SK-N-SH (cell line): ENCODE measurements at regions not wholly inside any gene's neighbourhood (a gene's known extent, or its start where the extent isn't known, plus 50 kb on each side); places are given as distances from the start of the nearest gene placed in this dataset.

ENCODE experiments used
- CTCF ChIA-PET: fragments of 300-600, 350-600 bp; formaldehyde crosslinking; extraction: SDS; loops from one replicate; lab custom pipeline; 2021; lab: Yijun Ruan, JAX
- POLR2A ChIA-PET: fragments of 350-600 bp; sonication (Branson Sonifier 250); formaldehyde crosslinking; extraction: SDS; loops from one replicate; lab custom pipeline; 2020; ENCODE audit warnings: antibody characterized with exemption, inconsistent platforms; lab: Yijun Ruan, JAX
- DNase-seq: peaks from one replicate; pipeline ENCODE4 v3.0.0; 2012
- H2AFZ ChIP-seq: fragments of 200-600 bp; sonication (generic); 2 replicates; pipeline ENCODE4 v1.8.1; 2016; ENCODE audit warnings: antibody characterized with exemption, mild to moderate bottlenecking, low read depth
- H3F3A ChIP-seq: fragments of 200-600 bp; sonication (generic); replicated peaks from 2 replicates; pipeline ENCODE3; 2016; ENCODE audit warnings: antibody characterized with exemption, mild to moderate bottlenecking; ENCODE audit not compliant: insufficient read depth
- H3K27ac ChIP-seq, 2 experiments: fragments of 200-500 bp in 1 of 2; fragments of 200-600 bp in 1 of 2; sonication (Bioruptor generic) in 1 of 2; sonication (generic), shearing (Covaris generic) in 1 of 2; 2 replicates each; pipeline versions ENCODE4 v1.5.1 to v1.6.1; 2014 to 2016; ENCODE audit warnings: low read depth in 2 of 2, inconsistent platforms in 1 of 2, low read length in 1 of 2, mild to moderate bottlenecking in 1 of 2, mixed read lengths in 1 of 2
- H3K27me3 ChIP-seq: fragments of 200-600 bp; sonication (generic), shearing (Covaris generic); 2 replicates; pipeline ENCODE4 v1.6.1; 2016; ENCODE audit warnings: mixed run types; ENCODE audit not compliant: insufficient read depth
- H3K36me3 ChIP-seq, 2 experiments: fragments of 200-500 bp in 1 of 2; fragments of 200-600 bp in 1 of 2; sonication (Bioruptor generic) in 1 of 2; sonication (generic) in 1 of 2; replicated peaks in 1 of 2; 2 replicates each; pipeline versions ENCODE3 to v1.5.1; 2014 to 2016; ENCODE audit warnings: low read length in 1 of 2, mild to moderate bottlenecking in 1 of 2; ENCODE audit not compliant: insufficient read depth in 2 of 2, control insufficient read depth in 1 of 2
- H3K4me1 ChIP-seq, 2 experiments: fragments of 200-500 bp in 1 of 2; fragments of 200-600 bp in 1 of 2; sonication (Bioruptor generic) in 1 of 2; sonication (generic), shearing (Covaris generic) in 1 of 2; 2 replicates each; pipeline versions ENCODE4 v1.5.1 to v1.6.1; 2014 to 2016; ENCODE audit warnings: low read depth in 1 of 2, low read length in 1 of 2, mixed run types in 1 of 2; ENCODE audit not compliant: insufficient read depth in 2 of 2, control insufficient read depth in 1 of 2
- H3K4me2 ChIP-seq: fragments of 200-600 bp; sonication (generic), shearing (Covaris generic); 2 replicates; pipeline ENCODE4 v1.6.1; 2017; ENCODE audit warnings: mixed run types
- H3K4me3 ChIP-seq, 2 experiments: fragments of 200-500 bp in 1 of 2; fragments of 200-600 bp in 1 of 2; sonication (Bioruptor generic) in 1 of 2; sonication (generic), shearing (Covaris generic) in 1 of 2; 2 replicates each; pipeline versions ENCODE4 v1.5.1 to v1.8.1; 2014 to 2016; ENCODE audit warnings: low read depth in 2 of 2, inconsistent platforms in 1 of 2, low read length in 1 of 2, mild to moderate bottlenecking in 1 of 2, mixed read lengths in 1 of 2, moderate library complexity in 1 of 2
- H3K79me2 ChIP-seq: fragments of 200-600 bp; sonication (generic); 2 replicates; pipeline ENCODE4 v1.8.1; 2017; ENCODE audit warnings: mild to moderate bottlenecking; ENCODE audit not compliant: insufficient read depth
- H3K9ac ChIP-seq: fragments of 200-600 bp; sonication (generic); 2 replicates; pipeline ENCODE4 v1.6.1; 2017; ENCODE audit warnings: mixed run types
- H3K9me2 ChIP-seq: fragments of 200-600 bp; sonication (generic); 2 replicates; pipeline ENCODE4 v1.6.1; 2017; ENCODE audit warnings: mixed run types
- H3K9me3 ChIP-seq: fragments of 200-600 bp; sonication (generic); 2 replicates; pipeline ENCODE4 v1.6.1; 2017; ENCODE audit warnings: mixed run types, mild to moderate bottlenecking, moderate library complexity
- H4K20me1 ChIP-seq: fragments of 200-600 bp; sonication (generic); 2 replicates; pipeline ENCODE4 v1.6.1; 2017; ENCODE audit warnings: mild to moderate bottlenecking, mixed run types; ENCODE audit not compliant: insufficient read depth
- CHD2 ChIP-seq: fragments of 150-350 bp; IDR thresholded peaks from 2 replicates; pipeline ENCODE4 v1.6.1; 2018; ENCODE audit warnings: low read length; ENCODE audit not compliant: partially characterized antibody
- FOXM1 ChIP-seq: IDR thresholded peaks from 2 replicates; pipeline ENCODE4 v1.4.0; 2012; ENCODE audit warnings: low read depth, mild to moderate bottlenecking
- GABPA ChIP-seq: IDR thresholded peaks from 2 replicates; pipeline ENCODE4 v1.4.0; 2012; ENCODE audit warnings: low read depth, mild to moderate bottlenecking
- GATA2 ChIP-seq: sonication (generic); formaldehyde crosslinking; IDR thresholded peaks from 2 replicates; pipeline ENCODE4 v1.5.0; 2020; ENCODE audit warnings: mild to moderate bottlenecking, missing genetic modification reagents
- JUND ChIP-seq: IDR thresholded peaks from 2 replicates; pipeline ENCODE4 v1.4.0; 2012
- NFIC ChIP-seq: IDR thresholded peaks from 2 replicates; pipeline ENCODE4 v1.4.0; 2012; ENCODE audit warnings: borderline replicate concordance
- RCOR1 ChIP-seq: fragments of 150-350 bp; IDR thresholded peaks from 2 replicates; pipeline ENCODE4 v1.6.1; 2017; ENCODE audit warnings: antibody characterized with exemption, low read length
- RFX5 ChIP-seq: IDR thresholded peaks from 2 replicates; pipeline ENCODE4 v1.6.1; 2012; ENCODE audit warnings: mild to moderate bottlenecking, improper control_type of control experiment, low read length
- RXRA ChIP-seq: IDR thresholded peaks from 2 replicates; pipeline ENCODE4 v1.4.0; 2012; ENCODE audit warnings: low read depth, mild to moderate bottlenecking, borderline replicate concordance
- SIN3A ChIP-seq: IDR thresholded peaks from 2 replicates; pipeline ENCODE4 v1.6.1; 2012; ENCODE audit warnings: low read depth, mild to moderate bottlenecking, low read length, moderate library complexity, borderline replicate concordance
- TAF1 ChIP-seq: IDR thresholded peaks from 2 replicates; pipeline ENCODE4 v1.6.1; 2012; ENCODE audit warnings: low read depth, mild to moderate bottlenecking, low read length, moderate library complexity, borderline replicate concordance
- TEAD4 ChIP-seq: IDR thresholded peaks from 2 replicates; pipeline ENCODE4 v1.4.0; 2012; ENCODE audit warnings: mild to moderate bottlenecking, borderline replicate concordance; ENCODE audit not compliant: insufficient read depth
- WGBS: methylation state at CpG from one replicate; pipeline ENCODE4 v1.1.6; 2017; ENCODE audit warnings: low lambda C conversion rate; 5-methylcytosine and 5-hydroxymethylcytosine counted together
- TF ChIP-seq, protein P1 (sequence below): IDR thresholded peaks from 2 replicates; pipeline ENCODE4 v1.6.1; 2012; ENCODE audit warnings: mild to moderate bottlenecking, low read depth, low read length, moderate library complexity
- TF ChIP-seq, protein P2 (sequence below): IDR thresholded peaks from 2 replicates; pipeline ENCODE4 v1.4.0; 2012; ENCODE audit warnings: low read depth, borderline replicate concordance
- TF ChIP-seq, protein P3 (sequence below): fragments of 200-600 bp; sonication (generic); IDR thresholded peaks from 2 replicates; pipeline ENCODE4 v1.6.1; 2017; ENCODE audit warnings: antibody characterized with exemption, mild to moderate bottlenecking, moderate library complexity
- TF ChIP-seq, protein P4 (sequence below): IDR thresholded peaks from 2 replicates; pipeline ENCODE4 v1.4.0; 2012; ENCODE audit warnings: low read depth, borderline replicate concordance

DNA sequence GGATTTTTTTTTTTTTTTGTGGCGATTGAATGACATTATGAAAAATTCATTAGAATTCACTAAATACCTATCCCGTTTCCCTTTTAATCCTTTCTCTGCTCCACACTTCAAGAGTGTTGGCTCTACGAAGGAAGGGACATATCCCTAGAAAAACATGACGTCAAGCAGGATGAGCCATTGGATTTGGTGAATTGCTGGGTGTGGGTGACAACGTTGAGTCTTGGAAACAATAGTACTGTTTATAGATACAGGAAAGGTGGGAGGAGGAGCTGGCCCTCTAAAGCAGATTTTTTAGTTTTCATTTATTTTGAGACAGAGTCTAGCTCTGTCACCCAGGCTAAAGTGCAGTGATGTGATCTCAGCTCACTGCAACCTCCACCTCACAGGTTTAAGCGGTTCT lies 167.6 kb upstream of the FAM20A start (continued):
- TF ChIP-seq, protein P1, sequence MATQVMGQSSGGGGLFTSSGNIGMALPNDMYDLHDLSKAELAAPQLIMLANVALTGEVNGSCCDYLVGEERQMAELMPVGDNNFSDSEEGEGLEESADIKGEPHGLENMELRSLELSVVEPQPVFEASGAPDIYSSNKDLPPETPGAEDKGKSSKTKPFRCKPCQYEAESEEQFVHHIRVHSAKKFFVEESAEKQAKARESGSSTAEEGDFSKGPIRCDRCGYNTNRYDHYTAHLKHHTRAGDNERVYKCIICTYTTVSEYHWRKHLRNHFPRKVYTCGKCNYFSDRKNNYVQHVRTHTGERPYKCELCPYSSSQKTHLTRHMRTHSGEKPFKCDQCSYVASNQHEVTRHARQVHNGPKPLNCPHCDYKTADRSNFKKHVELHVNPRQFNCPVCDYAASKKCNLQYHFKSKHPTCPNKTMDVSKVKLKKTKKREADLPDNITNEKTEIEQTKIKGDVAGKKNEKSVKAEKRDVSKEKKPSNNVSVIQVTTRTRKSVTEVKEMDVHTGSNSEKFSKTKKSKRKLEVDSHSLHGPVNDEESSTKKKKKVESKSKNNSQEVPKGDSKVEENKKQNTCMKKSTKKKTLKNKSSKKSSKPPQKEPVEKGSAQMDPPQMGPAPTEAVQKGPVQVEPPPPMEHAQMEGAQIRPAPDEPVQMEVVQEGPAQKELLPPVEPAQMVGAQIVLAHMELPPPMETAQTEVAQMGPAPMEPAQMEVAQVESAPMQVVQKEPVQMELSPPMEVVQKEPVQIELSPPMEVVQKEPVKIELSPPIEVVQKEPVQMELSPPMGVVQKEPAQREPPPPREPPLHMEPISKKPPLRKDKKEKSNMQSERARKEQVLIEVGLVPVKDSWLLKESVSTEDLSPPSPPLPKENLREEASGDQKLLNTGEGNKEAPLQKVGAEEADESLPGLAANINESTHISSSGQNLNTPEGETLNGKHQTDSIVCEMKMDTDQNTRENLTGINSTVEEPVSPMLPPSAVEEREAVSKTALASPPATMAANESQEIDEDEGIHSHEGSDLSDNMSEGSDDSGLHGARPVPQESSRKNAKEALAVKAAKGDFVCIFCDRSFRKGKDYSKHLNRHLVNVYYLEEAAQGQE, result no peak

DNA sequence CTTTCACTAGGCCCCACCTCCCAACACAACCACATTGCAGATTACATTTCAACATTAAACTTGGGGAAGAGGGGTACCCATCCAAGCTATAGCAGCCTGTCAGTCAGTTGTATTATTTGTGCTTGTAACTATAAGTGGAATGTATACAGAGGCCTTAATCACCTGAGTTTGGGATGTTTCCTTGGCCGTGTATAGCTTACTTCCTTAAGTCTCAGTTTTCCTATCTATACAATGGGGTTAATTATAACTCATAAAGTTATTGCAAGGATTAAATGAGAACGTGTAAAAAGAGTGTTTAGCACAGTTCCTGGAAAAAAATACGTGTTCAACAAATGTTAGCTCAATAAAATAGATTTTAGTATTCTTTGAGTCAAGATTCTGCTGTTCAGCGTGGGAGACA lies 165.5 kb upstream of the FAM20A start:
- TF ChIP-seq RXRA (no peak), FOXM1 (no peak), TAF1 (no peak), SIN3A (no peak), CHD2 (no peak), NFIC (no peak), RFX5 (no peak), RCOR1 (no peak), GATA2 (CRISPR knock-in tag) (no peak), JUND (no peak), TEAD4 (no peak), GABPA (no peak)
- TF ChIP-seq, protein P1, result no peak
- TF ChIP-seq, protein P2, sequence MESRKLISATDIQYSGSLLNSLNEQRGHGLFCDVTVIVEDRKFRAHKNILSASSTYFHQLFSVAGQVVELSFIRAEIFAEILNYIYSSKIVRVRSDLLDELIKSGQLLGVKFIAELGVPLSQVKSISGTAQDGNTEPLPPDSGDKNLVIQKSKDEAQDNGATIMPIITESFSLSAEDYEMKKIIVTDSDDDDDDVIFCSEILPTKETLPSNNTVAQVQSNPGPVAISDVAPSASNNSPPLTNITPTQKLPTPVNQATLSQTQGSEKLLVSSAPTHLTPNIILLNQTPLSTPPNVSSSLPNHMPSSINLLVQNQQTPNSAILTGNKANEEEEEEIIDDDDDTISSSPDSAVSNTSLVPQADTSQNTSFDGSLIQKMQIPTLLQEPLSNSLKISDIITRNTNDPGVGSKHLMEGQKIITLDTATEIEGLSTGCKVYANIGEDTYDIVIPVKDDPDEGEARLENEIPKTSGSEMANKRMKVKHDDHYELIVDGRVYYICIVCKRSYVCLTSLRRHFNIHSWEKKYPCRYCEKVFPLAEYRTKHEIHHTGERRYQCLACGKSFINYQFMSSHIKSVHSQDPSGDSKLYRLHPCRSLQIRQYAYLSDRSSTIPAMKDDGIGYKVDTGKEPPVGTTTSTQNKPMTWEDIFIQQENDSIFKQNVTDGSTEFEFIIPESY, result no peak
- TF ChIP-seq, protein P3, sequence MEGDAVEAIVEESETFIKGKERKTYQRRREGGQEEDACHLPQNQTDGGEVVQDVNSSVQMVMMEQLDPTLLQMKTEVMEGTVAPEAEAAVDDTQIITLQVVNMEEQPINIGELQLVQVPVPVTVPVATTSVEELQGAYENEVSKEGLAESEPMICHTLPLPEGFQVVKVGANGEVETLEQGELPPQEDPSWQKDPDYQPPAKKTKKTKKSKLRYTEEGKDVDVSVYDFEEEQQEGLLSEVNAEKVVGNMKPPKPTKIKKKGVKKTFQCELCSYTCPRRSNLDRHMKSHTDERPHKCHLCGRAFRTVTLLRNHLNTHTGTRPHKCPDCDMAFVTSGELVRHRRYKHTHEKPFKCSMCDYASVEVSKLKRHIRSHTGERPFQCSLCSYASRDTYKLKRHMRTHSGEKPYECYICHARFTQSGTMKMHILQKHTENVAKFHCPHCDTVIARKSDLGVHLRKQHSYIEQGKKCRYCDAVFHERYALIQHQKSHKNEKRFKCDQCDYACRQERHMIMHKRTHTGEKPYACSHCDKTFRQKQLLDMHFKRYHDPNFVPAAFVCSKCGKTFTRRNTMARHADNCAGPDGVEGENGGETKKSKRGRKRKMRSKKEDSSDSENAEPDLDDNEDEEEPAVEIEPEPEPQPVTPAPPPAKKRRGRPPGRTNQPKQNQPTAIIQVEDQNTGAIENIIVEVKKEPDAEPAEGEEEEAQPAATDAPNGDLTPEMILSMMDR, result no peak
- TF ChIP-seq, protein P4, sequence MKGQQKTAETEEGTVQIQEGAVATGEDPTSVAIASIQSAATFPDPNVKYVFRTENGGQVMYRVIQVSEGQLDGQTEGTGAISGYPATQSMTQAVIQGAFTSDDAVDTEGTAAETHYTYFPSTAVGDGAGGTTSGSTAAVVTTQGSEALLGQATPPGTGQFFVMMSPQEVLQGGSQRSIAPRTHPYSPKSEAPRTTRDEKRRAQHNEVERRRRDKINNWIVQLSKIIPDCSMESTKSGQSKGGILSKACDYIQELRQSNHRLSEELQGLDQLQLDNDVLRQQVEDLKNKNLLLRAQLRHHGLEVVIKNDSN, result no peak

More for the DNA sequence above, 165.5 kb upstream of the FAM20A start:
- ChIA-PET CTCF (interaction anchor here (1.0 to 1.4 kb wide), 4 partner anchors 9 to 481 kb away, joined by 3 to 6 read pairs (median 4); no protein-coding TSS in a partner anchor), POLR2A (no interaction called here)
- H4K20me1 ChIP-seq, result no peaks in the 10 kb centered on the region
- DNase-seq, result no peak
- no peaks in the 10 kb centered on the region for H3K9me2 ChIP-seq
- H3K9me3 ChIP-seq, result no peaks in the 10 kb centered on the region
- WGBS, result 28% methylated on average over 4 of the region's 4 CpGs
- H3K27me3 ChIP-seq, result no peaks in the 10 kb centered on the region; the same call in 1 of the 2 replicates
- H3K4me1 ChIP-seq, result no peaks in the 10 kb centered on the region
- H3K4me3 ChIP-seq, result no peak overlapping the region
- H3K27ac ChIP-seq, result no peak overlapping the region
- H3K36me3 ChIP-seq, result no peaks in the 10 kb centered on the region
- H3F3A ChIP-seq, result no peaks in the 10 kb centered on the region
- no peaks in the 10 kb centered on the region for H3K79me2 ChIP-seq
- no peak overlapping the region for H2AFZ ChIP-seq
- H3K9ac ChIP-seq, result no peak overlapping the region
- H3K4me2 ChIP-seq, result no peak overlapping the region
